ENCODE measurements at regions not wholly inside any gene's neighbourhood (a gene's known extent, or its start where the extent isn't known, plus 50 kb on each side); places are given as distances from the start of the nearest gene placed in this dataset.

GRCh38 chr1:59179673-59180072 lies 117.2 kb upstream of the FGGY start:
- Histone ChIP-seq H3K36me3 (replicated peaks in 1 of 2; ENCODE audit: insufficient read depth in 1 of 2, low read depth in 2 of 2) (no peaks in the 10 kb centered on the region), H3K9me3 (no peaks in the 10 kb centered on the region), H3K27me3 (no peaks in the 10 kb centered on the region), H3K27ac (no peak overlapping the region), H3K4me1 (peaks cover 7% of the 10 kb centered on the region), H3K4me3 (no peak overlapping the region)
- 35 to 40% methylated on average over 1 of the region's 1 CpG for WGBS, 2 donors
- no peak for ATAC-seq
- intact Hi-C loops (cut with DNase I): no loop called here
- TF ChIP-seq POLR2A (IDR thresholded peaks at IDR 0.05) (no peak), CTCF (IDR thresholded peaks at IDR 0.05) (no peak)
- no peak for DNase-seq

GRCh38 chr1:59180735-59181134 lies 116.2 kb upstream of the FGGY start:
- DNase-seq (no peak), ATAC-seq (no peak)
- H3K27me3 ChIP-seq: no peaks in the 10 kb centered on the region
- peaks cover 7% of the 10 kb centered on the region for H3K4me1 ChIP-seq
- WGBS, 2 donors: 64 to 66% methylated on average over 2 of the region's 2 CpGs
- no peaks in the 10 kb centered on the region for H3K9me3 ChIP-seq
- H3K36me3 ChIP-seq (replicated peaks in 1 of 2; ENCODE audit: insufficient read depth in 1 of 2, low read depth in 2 of 2): no peaks in the 10 kb centered on the region
- TF ChIP-seq POLR2A (IDR thresholded peaks at IDR 0.05) (no peak), CTCF (IDR thresholded peaks at IDR 0.05) (no peak)
- no peak overlapping the region for H3K4me3 ChIP-seq
- intact Hi-C loops (cut with DNase I): no loop called here
- H3K27ac ChIP-seq: no peak overlapping the region

- no peaks in the 10 kb centered on the region for H3K27me3 ChIP-seq
- DNase-seq: no peak
- no peak overlapping the region for H3K4me3 ChIP-seq
- H3K27ac ChIP-seq: no peak overlapping the region
- 32 to 39% methylated on average over 3 of the region's 3 CpGs for WGBS, 2 donors
- H3K9me3 ChIP-seq: no peaks in the 10 kb centered on the region
- no peak for ATAC-seq
- no peaks in the 10 kb centered on the region for H3K36me3 ChIP-seq (replicated peaks in 1 of 2; ENCODE audit: insufficient read depth in 1 of 2, low read depth in 2 of 2)
- peaks cover 7% of the 10 kb centered on the region for H3K4me1 ChIP-seq
- intact Hi-C loops (cut with DNase I): no loop called here
- TF ChIP-seq CTCF (IDR thresholded peaks at IDR 0.05) (no peak), POLR2A (IDR thresholded peaks at IDR 0.05) (no peak)
These were observed 113.1 kb upstream of the FGGY start for GRCh38 chr1:59183749-59184317.

- Histone ChIP-seq H3K36me3 (replicated peaks in 1 of 2; ENCODE audit: insufficient read depth in 1 of 2, low read depth in 2 of 2) (no peaks in the 10 kb centered on the region), H3K4me3 (no peak overlapping the region), H3K27me3 (no peaks in the 10 kb centered on the region), H3K27ac (no peak overlapping the region), H3K4me1 (peaks cover 7% of the 10 kb centered on the region), H3K9me3 (no peaks in the 10 kb centered on the region)
- ATAC-seq (no peak), DNase-seq (no peak)
- 73 to 91% methylated on average over 5 of the region's 5 CpGs for WGBS, 2 donors
- no peak for TF ChIP-seq POLR2A (IDR thresholded peaks at IDR 0.05)
- TF ChIP-seq CTCF (IDR thresholded peaks at IDR 0.05): no peak
- intact Hi-C loops (cut with DNase I): no loop called here
These were observed 112.5 kb upstream of the FGGY start for GRCh38 chr1:59184365-59184905.
